ENCODE measurements at regions not wholly inside any gene's neighbourhood (a gene's known extent, or its start where the extent isn't known, plus 50 kb on each side); places are given as distances from the start of the nearest gene placed in this dataset.

- TF ChIP-seq CTCF (IDR thresholded peaks at IDR 0.05) = no peak
- no peak for TF ChIP-seq POLR2A (IDR thresholded peaks at IDR 0.05)
- no peak for TF ChIP-seq EP300 (IDR thresholded peaks at IDR 0.05)
- no peak for TF ChIP-seq POLR2AphosphoS5 (IDR thresholded peaks at IDR 0.05)
Measured at GRCh38 chr3:88807491-88808105, 299.8 kb upstream of the EPHA3 start.

Measured in upper lobe of left lung (tissue), 4 donors.